ENCODE measurements at regions not wholly inside any gene's neighbourhood (a gene's known extent, or its start where the extent isn't known, plus 50 kb on each side); places are given as distances from the start of the nearest gene placed in this dataset.

DNA sequence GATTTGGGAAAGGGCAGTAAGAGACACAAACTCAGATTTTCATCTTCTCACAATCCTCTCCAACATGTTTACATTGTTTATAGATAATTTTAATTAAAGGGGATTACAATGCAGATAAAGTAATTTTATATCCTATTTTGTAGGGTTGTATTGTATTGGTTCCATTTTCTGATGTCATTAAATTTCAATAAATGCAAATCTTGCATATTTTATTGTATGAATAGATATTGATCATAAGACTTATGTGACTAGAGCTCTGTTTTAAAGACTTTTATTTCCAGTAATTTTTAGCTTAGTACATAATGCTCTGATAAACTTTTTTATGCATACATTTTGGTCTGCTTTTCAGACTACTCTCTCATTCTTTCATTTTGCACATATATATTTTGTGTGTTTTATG lies 819.6 kb downstream of the TSN start:
- no peak overlapping the region for H2AFZ ChIP-seq (ENCODE audit: low read depth, low read length)
- H4K20me1 ChIP-seq (ENCODE audit: insufficient read depth, low read length), result no peaks in the 10 kb centered on the region
- no peaks in the 10 kb centered on the region for H3K36me3 Mint-ChIP-seq (ENCODE audit: low read depth, unreplicated experiment)
- no peak overlapping the region for H3K4me2 ChIP-seq (ENCODE audit: low read length)
- H3K36me3 ChIP-seq (ENCODE audit: insufficient read depth, low read length), result no peaks in the 10 kb centered on the region
- peaks cover 3% of the 10 kb centered on the region for H3K4me1 Mint-ChIP-seq (ENCODE audit: low read depth, unreplicated experiment)
- H3K79me2 ChIP-seq (ENCODE audit: insufficient read depth, low read length), result no peaks in the 10 kb centered on the region
- peaks cover 4% of the 10 kb centered on the region for H3K9me3 ChIP-seq (ENCODE audit: insufficient read depth, low read depth, low read length)
- DNase-seq (ENCODE audit: low read depth) (no peak), FAIRE-seq (no peak)
- no peaks in the 10 kb centered on the region for H3K27me3 ChIP-seq (ENCODE audit: insufficient read depth, low read length)
- H3K27ac Mint-ChIP-seq (ENCODE audit: unreplicated experiment), result no peak overlapping the region
- H3K4me3 ChIP-seq (ENCODE audit: insufficient read depth, low read depth, low read length), result no peak overlapping the region
- no peak overlapping the region for H3K4me3 Mint-ChIP-seq (ENCODE audit: unreplicated experiment)
- no peak overlapping the region for H3K9ac ChIP-seq (ENCODE audit: low read length)
- H3K27me3 Mint-ChIP-seq (ENCODE audit: low read depth, unreplicated experiment), result no peaks in the 10 kb centered on the region
- no peaks in the 10 kb centered on the region for H3K9me3 Mint-ChIP-seq (ENCODE audit: unreplicated experiment)
- TF ChIP-seq, protein P1, sequence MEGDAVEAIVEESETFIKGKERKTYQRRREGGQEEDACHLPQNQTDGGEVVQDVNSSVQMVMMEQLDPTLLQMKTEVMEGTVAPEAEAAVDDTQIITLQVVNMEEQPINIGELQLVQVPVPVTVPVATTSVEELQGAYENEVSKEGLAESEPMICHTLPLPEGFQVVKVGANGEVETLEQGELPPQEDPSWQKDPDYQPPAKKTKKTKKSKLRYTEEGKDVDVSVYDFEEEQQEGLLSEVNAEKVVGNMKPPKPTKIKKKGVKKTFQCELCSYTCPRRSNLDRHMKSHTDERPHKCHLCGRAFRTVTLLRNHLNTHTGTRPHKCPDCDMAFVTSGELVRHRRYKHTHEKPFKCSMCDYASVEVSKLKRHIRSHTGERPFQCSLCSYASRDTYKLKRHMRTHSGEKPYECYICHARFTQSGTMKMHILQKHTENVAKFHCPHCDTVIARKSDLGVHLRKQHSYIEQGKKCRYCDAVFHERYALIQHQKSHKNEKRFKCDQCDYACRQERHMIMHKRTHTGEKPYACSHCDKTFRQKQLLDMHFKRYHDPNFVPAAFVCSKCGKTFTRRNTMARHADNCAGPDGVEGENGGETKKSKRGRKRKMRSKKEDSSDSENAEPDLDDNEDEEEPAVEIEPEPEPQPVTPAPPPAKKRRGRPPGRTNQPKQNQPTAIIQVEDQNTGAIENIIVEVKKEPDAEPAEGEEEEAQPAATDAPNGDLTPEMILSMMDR (IDR thresholded peaks at IDR 0.05; ENCODE audit: insufficient read depth, low read depth, low read length), result no peak
- no peak for TF ChIP-seq EZH2 (IDR thresholded peaks at IDR 0.05; ENCODE audit: insufficient read depth, low read length)
- H3K4me1 ChIP-seq (ENCODE audit: insufficient read depth, low read length), result no peaks in the 10 kb centered on the region
- no peak overlapping the region for H3K27ac ChIP-seq (ENCODE audit: low read depth, low read length)

DNA sequence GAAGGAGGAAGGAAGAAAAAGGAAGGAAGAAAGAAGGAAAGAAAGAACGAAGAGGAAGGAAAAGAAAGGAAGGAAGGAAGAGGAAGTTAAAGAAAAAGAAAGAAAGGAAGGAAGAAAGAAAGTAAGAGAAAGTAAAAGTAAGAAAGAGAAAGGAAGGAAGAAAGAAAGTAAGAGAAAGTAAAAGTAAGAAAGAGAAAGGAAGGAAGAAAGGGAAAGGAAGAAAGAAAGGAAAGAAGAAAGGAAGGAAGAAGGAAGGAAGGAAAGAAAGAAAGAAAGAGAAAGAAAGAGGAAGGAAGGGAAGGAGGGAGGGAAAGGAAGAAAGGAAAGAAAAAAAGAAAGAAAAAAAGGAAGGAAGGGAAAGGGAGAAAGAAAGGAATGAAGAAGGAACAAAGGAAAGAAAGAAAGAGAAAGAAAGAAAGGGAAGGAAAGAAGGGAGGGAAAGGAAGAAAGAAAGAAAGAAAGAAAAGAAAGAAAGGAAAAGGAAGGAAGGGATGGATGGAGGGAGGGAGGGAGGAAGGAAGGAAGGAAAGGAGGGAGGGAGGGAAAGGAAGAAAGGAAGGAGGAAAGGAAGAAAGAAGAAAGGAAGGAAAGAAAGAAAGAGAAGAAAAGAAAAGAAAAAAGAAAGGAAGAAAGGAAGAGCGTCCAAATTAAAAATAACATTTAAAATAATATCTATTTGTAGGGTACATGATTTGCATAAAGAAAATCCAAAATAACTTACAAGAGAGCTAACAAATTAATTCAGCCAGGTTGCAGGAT lies 827.9 kb downstream of the TSN start:
- H3K27me3 ChIP-seq (ENCODE audit: insufficient read depth, low read length), result no peaks in the 10 kb centered on the region
- Mint-ChIP-seq H3K4me1 (ENCODE audit: low read depth, unreplicated experiment) (no peaks in the 10 kb centered on the region), H3K4me3 (ENCODE audit: unreplicated experiment) (no peak overlapping the region), H3K27me3 (ENCODE audit: low read depth, unreplicated experiment) (no peaks in the 10 kb centered on the region), H3K36me3 (ENCODE audit: low read depth, unreplicated experiment) (no peaks in the 10 kb centered on the region), H3K9me3 (ENCODE audit: unreplicated experiment) (no peaks in the 10 kb centered on the region), H3K27ac (ENCODE audit: unreplicated experiment) (no peak overlapping the region)
- no peaks in the 10 kb centered on the region for H3K79me2 ChIP-seq (ENCODE audit: insufficient read depth, low read length)
- H3K9ac ChIP-seq (ENCODE audit: low read length), result no peak overlapping the region
- no peak overlapping the region for H2AFZ ChIP-seq (ENCODE audit: low read depth, low read length)
- no peak overlapping the region for H3K27ac ChIP-seq (ENCODE audit: low read depth, low read length)
- FAIRE-seq, result no peak
- H3K4me3 ChIP-seq (ENCODE audit: insufficient read depth, low read depth, low read length), result no peak overlapping the region
- H3K4me1 ChIP-seq (ENCODE audit: insufficient read depth, low read length), result no peaks in the 10 kb centered on the region
- no peak for DNase-seq (ENCODE audit: low read depth)
- H3K4me2 ChIP-seq (ENCODE audit: low read length), result no peak overlapping the region
- TF ChIP-seq, protein P1 (IDR thresholded peaks at IDR 0.05; ENCODE audit: insufficient read depth, low read depth, low read length), result no peak
- H4K20me1 ChIP-seq (ENCODE audit: insufficient read depth, low read length), result no peaks in the 10 kb centered on the region
- H3K36me3 ChIP-seq (ENCODE audit: insufficient read depth, low read length), result no peaks in the 10 kb centered on the region
- no peaks in the 10 kb centered on the region for H3K9me3 ChIP-seq (ENCODE audit: insufficient read depth, low read depth, low read length)

DNA sequence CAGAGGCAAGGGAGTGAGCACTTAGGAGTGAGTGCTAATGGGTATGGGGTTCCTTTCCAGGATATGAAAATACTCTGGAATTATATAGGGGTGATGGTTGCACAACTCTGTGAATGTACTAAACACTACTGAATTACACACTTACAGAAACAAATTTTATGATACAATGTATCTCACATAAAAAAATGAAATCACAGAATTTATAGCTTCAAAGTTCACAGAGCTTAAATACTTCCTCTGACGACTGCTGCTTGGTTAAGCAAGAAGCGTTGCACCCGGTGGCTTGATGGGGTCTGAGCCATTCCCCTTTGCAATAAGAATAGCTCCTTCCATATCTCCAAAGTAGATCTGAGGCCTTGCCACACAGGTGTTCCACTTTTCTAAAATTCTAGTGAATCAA lies 835.1 kb downstream of the TSN start:
- Histone ChIP-seq H3K4me3 (ENCODE audit: insufficient read depth, low read depth, low read length) (no peak overlapping the region), H3K9ac (ENCODE audit: low read length) (no peak overlapping the region), H2AFZ (ENCODE audit: low read depth, low read length) (no peak overlapping the region), H3K36me3 (ENCODE audit: insufficient read depth, low read length) (no peaks in the 10 kb centered on the region), H3K4me2 (ENCODE audit: low read length) (no peak overlapping the region), H3K27ac (ENCODE audit: low read depth, low read length) (no peak overlapping the region), H3K27me3 (ENCODE audit: insufficient read depth, low read length) (no peaks in the 10 kb centered on the region), H4K20me1 (ENCODE audit: insufficient read depth, low read length) (no peaks in the 10 kb centered on the region), H3K9me3 (ENCODE audit: insufficient read depth, low read depth, low read length) (no peaks in the 10 kb centered on the region), H3K79me2 (ENCODE audit: insufficient read depth, low read length) (no peaks in the 10 kb centered on the region), H3K4me1 (ENCODE audit: insufficient read depth, low read length) (no peaks in the 10 kb centered on the region)
- FAIRE-seq (no peak), DNase-seq (ENCODE audit: low read depth) (no peak)
- peaks cover 5% of the 10 kb centered on the region for H3K4me1 Mint-ChIP-seq (ENCODE audit: low read depth, unreplicated experiment)
- H3K9me3 Mint-ChIP-seq (ENCODE audit: unreplicated experiment), result no peaks in the 10 kb centered on the region
- H3K36me3 Mint-ChIP-seq (ENCODE audit: low read depth, unreplicated experiment), result no peaks in the 10 kb centered on the region
- TF ChIP-seq, protein P1 (IDR thresholded peaks at IDR 0.05; ENCODE audit: insufficient read depth, low read depth, low read length), result no peak
- TF ChIP-seq EZH2 (IDR thresholded peaks at IDR 0.05; ENCODE audit: insufficient read depth, low read length), result no peak
- no peaks in the 10 kb centered on the region for H3K27me3 Mint-ChIP-seq (ENCODE audit: low read depth, unreplicated experiment)
- no peak overlapping the region for H3K4me3 Mint-ChIP-seq (ENCODE audit: unreplicated experiment)
- H3K27ac Mint-ChIP-seq (ENCODE audit: unreplicated experiment), result no peak overlapping the region
